Activated CD4-positive, alpha-beta memory T cell treated with anti-CD3 and anti-CD28 coated beads for 36 hours (primary cell): ENCODE measurements at regions not wholly inside any gene's neighbourhood (a gene's known extent, or its start where the extent isn't known, plus 50 kb on each side); places are given as distances from the start of the nearest gene placed in this dataset.

Experiments used
- CTCF ChIA-PET: fragments of 350-600 bp; sonication (Branson Sonifier 250); formaldehyde crosslinking; loops from one replicate; lab custom pipeline; 2021; ENCODE audit warnings: antibody characterized with exemption, inconsistent platforms; lab: Charles Lee
- POLR2A ChIA-PET: fragments of 350-600 bp; sonication (Branson Sonifier 250); formaldehyde crosslinking; loops from one replicate; lab custom pipeline; 2021; ENCODE audit warnings: antibody characterized with exemption; lab: Charles Lee
- DNase-seq: peaks from one replicate; pipeline ENCODE4 v3.0.0-alpha.2; 2020
- H3K27ac Mint-ChIP-seq: one replicate; pipeline ENCODE4 v1.8.0; 2021; ENCODE audit warnings: mixed read lengths
- H3K27me3 Mint-ChIP-seq: one replicate; pipeline ENCODE4 v1.8.0; 2021; ENCODE audit warnings: mixed read lengths
- H3K36me3 Mint-ChIP-seq: one replicate; pipeline ENCODE4 v1.8.0; 2021; ENCODE audit warnings: mixed read lengths
- H3K4me1 Mint-ChIP-seq: one replicate; pipeline ENCODE4 v1.8.0; 2021; ENCODE audit warnings: low read depth, mixed read lengths
- H3K4me3 Mint-ChIP-seq: one replicate; pipeline ENCODE4 v1.8.0; 2021; ENCODE audit warnings: mild to moderate bottlenecking, mixed read lengths
- H3K9me3 Mint-ChIP-seq: one replicate; pipeline ENCODE4 v1.8.0; 2021; ENCODE audit warnings: mixed read lengths
- intact Hi-C: fragments of 100-400 bp; cut with micrococcal nuclease; formaldehyde crosslinking; loops from one replicate; pipeline ENCODE4 v1.15.1; 2023

DNA sequence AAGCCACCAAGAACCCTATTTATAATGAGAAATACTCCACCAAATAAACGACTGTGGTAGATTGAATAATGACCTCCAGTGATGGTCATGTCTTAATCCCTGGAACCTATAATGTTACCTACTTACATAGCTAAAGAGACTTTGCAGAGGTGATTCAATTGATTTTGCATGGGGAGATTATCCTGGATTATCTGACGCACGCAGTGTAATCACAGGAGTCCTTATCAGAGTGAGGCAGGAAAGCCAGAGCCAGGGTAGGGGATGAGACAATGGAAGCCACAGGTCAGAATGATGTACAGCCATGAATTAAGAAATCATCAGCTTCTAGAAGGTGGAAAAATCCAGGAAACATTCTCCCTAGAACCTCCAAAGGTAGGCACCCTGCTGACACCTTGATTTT lies 286.4 kb upstream of the SP4 start:
- no peaks in the 10 kb centered on the region for H3K9me3 Mint-ChIP-seq
- DNase-seq: no peak
- CTCF ChIA-PET: no interaction called here
- H3K27ac Mint-ChIP-seq: no peak overlapping the region
- no peaks in the 10 kb centered on the region for H3K36me3 Mint-ChIP-seq
- peaks cover 5% of the 10 kb centered on the region for H3K27me3 Mint-ChIP-seq
- intact Hi-C loops: no loop called here
- H3K4me1 Mint-ChIP-seq: no peaks in the 10 kb centered on the region
- no peak overlapping the region for H3K4me3 Mint-ChIP-seq
- POLR2A ChIA-PET: no interaction called here

DNA sequence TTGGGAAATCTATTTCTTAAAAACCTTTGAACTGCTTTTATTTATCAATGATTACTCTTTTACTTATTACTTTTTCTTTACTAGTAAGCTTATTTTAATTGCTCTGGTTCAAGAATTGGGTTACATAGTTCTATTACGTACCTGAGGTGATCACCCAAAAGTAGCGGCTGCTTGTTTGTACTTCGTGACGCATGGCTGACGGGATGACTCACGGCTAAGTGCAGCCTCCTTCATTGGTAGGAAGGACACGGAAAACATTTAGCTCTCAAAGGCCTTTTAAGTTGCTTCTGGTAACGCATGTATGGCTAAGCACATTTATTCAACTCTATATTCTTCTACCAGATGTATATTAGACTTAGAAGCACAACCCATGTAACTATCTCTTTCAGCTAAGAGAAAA lies 285.8 kb upstream of the SP4 start:
- CTCF ChIA-PET: no interaction called here
- intact Hi-C loops: no loop called here
- H3K27me3 Mint-ChIP-seq: peaks cover 5% of the 10 kb centered on the region
- POLR2A ChIA-PET: no interaction called here
- H3K4me3 Mint-ChIP-seq: no peak overlapping the region
- no peaks in the 10 kb centered on the region for H3K9me3 Mint-ChIP-seq
- no peak for DNase-seq
- no peaks in the 10 kb centered on the region for H3K36me3 Mint-ChIP-seq
- H3K27ac Mint-ChIP-seq: no peak overlapping the region
- H3K4me1 Mint-ChIP-seq: no peaks in the 10 kb centered on the region

DNA sequence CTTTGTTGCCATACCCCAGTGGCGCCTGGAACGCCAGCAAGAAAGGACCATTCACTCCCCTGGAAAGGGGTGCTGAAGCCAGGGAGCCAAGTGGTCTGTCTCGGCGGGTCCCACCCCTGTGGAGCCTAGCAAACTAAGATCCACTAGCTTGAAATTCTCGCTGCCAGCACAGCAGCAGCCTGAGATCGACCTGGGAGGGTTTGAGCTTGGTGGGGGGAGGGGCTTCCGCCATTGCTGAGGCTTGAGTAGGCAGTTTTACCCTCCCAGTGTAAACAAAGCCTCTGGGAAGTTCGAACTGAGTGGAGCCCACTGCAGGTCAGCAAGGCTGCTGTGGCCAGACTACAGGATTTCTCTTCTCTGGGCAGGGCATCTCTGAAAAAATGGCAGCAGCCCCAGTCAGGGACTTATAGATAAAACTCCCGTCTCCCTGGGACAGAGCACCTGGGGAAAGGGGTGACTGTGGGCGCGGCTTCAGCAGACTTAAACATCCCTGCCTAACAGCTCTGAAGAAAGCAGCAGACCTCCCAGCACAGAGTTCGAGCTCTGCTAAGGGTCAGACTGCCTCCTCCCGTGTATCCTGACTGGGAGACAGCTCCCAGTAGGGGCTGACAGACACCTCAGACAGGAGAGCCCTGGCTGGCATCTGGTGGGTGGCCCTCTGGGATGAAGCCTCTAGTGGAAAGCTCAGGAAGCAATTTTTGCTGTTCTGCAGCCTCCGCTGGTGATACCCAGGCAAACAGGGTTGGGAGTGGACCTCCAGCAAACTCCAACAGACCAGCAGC lies 281.1 kb upstream of the SP4 start:
- Mint-ChIP-seq H3K9me3 (no peaks in the 10 kb centered on the region), H3K36me3 (no peaks in the 10 kb centered on the region), H3K4me3 (no peak overlapping the region), H3K4me1 (no peaks in the 10 kb centered on the region), H3K27ac (no peak overlapping the region), H3K27me3 (peaks cover 3% of the 10 kb centered on the region)
- ChIA-PET POLR2A (no interaction called here), CTCF (no interaction called here)
- intact Hi-C loops: no loop called here
- no peak for DNase-seq

DNA sequence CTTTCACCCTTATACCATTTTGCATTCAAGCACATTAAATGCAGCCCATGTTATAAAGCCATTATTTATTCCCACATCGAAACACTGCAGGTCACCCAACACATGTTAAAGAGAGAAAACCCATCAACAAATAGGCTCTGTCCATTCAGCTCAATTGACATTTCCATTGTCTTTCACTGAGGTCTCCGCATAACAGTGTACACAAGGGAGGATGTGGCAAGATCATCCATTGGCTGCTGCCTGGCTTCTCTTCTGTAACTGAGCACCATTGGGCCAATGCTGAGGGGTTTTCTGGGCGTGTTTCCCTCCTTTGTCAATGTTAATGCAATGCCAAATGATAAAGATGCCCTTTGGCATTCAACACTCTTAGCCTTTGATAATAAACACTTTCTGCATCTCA lies 278.1 kb upstream of the SP4 start:
- Mint-ChIP-seq H3K9me3 (no peaks in the 10 kb centered on the region), H3K4me1 (no peaks in the 10 kb centered on the region), H3K27me3 (peaks cover 6% of the 10 kb centered on the region), H3K36me3 (no peaks in the 10 kb centered on the region), H3K4me3 (no peak overlapping the region), H3K27ac (no peak overlapping the region)
- ChIA-PET CTCF (no interaction called here), POLR2A (no interaction called here)
- intact Hi-C loops: no loop called here
- DNase-seq: no peak

DNA sequence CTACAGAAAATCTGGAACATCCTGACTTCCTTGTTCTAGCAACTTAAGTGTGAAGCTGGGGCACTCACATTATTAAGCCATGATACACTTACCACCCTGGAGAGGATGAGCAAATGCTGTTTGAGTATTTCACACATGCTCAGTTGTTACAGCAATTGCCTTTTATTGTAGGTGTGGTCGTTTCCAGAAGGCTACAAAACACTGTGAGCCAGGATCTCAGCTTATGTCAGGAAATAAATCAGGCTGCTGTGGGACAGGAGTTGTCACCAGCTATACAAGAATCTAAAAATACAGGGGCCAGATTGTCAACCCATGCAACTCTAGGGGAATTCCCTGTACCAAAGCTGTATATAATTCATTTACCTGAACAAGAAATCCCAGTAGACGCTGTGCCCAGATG lies 273.3 kb upstream of the SP4 start:
- H3K36me3 Mint-ChIP-seq: no peaks in the 10 kb centered on the region
- peaks cover 3% of the 10 kb centered on the region for H3K27me3 Mint-ChIP-seq
- H3K9me3 Mint-ChIP-seq: no peaks in the 10 kb centered on the region
- no peak overlapping the region for H3K4me3 Mint-ChIP-seq
- ChIA-PET CTCF (no interaction called here), POLR2A (no interaction called here)
- no peaks in the 10 kb centered on the region for H3K4me1 Mint-ChIP-seq
- DNase-seq: no peak
- H3K27ac Mint-ChIP-seq: no peak overlapping the region
- intact Hi-C loops: no loop called here

DNA sequence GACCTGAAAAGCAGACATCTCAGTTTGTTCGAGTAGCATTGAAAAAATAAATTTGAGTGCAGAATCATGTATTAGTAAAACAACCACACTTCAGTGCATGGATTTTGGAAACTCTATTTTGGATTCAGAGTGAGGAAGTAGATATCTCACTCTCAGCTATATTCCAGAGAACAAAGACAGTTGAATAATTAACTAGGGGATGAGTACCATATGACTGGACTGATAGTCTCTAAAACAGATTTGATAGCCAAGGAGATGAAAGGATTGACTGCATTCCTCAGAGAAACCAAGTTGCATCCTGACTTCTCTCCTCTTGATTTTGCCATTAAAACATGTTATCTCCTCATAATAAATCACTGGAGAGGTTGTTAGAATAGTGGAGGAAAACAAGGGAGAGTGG lies 268.4 kb upstream of the SP4 start:
- ChIA-PET POLR2A (no interaction called here), CTCF (no interaction called here)
- Mint-ChIP-seq H3K4me1 (no peaks in the 10 kb centered on the region), H3K9me3 (no peaks in the 10 kb centered on the region), H3K27me3 (no peaks in the 10 kb centered on the region), H3K27ac (no peak overlapping the region), H3K36me3 (no peaks in the 10 kb centered on the region), H3K4me3 (no peak overlapping the region)
- DNase-seq: no peak
- intact Hi-C loops: no loop called here

DNA sequence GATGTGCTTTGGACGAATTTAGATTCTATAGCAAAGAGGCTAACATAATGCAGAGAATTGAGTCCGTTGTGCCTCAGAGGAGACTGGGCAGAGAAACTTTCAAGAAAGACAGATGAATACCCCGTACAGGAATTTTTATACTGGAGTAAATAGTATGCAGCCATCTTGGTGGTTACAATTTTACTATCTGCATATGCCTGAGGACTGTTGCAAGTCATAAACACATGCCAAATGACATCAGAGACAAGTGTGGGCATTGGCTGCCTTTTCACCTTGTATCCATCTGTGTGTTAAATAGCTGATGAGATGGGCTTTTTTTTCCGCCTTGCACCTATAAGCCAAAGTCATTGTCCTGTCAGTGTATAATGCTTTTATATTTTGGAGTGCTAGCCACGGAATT lies 267.5 kb upstream of the SP4 start:
- H3K27ac Mint-ChIP-seq: no peak overlapping the region
- H3K9me3 Mint-ChIP-seq: no peaks in the 10 kb centered on the region
- POLR2A ChIA-PET: no interaction called here
- no peak overlapping the region for H3K4me3 Mint-ChIP-seq
- intact Hi-C loops: no loop called here
- no peaks in the 10 kb centered on the region for H3K4me1 Mint-ChIP-seq
- H3K27me3 Mint-ChIP-seq: peaks cover 5% of the 10 kb centered on the region
- no peaks in the 10 kb centered on the region for H3K36me3 Mint-ChIP-seq
- no peak for DNase-seq
- CTCF ChIA-PET: no interaction called here

DNA sequence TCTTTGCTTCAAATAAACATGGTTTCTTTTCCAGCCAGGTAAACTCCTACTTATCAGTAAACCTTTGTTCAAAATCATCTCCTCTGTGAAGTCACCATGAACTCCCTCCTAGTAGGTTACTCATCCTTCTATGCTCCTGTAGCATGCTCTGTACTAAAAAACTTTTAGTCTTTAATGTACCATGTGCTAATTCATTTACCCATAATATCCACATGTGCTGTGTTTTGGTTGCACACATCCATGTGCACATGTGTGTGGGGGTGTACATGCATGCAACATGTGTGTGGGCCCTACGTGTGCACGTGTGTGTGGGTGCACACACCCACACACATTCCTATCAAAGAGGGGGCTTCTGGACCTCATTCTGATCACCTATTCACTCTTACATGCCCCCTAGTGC lies 259.9 kb upstream of the SP4 start:
- intact Hi-C loops: no loop called here
- no peak overlapping the region for H3K4me3 Mint-ChIP-seq
- no peak for DNase-seq
- CTCF ChIA-PET: no interaction called here
- no peaks in the 10 kb centered on the region for H3K9me3 Mint-ChIP-seq
- H3K27me3 Mint-ChIP-seq: peaks cover 17% of the 10 kb centered on the region
- no peaks in the 10 kb centered on the region for H3K36me3 Mint-ChIP-seq
- H3K4me1 Mint-ChIP-seq: peaks cover 4% of the 10 kb centered on the region
- H3K27ac Mint-ChIP-seq: no peak overlapping the region
- POLR2A ChIA-PET: no interaction called here

DNA sequence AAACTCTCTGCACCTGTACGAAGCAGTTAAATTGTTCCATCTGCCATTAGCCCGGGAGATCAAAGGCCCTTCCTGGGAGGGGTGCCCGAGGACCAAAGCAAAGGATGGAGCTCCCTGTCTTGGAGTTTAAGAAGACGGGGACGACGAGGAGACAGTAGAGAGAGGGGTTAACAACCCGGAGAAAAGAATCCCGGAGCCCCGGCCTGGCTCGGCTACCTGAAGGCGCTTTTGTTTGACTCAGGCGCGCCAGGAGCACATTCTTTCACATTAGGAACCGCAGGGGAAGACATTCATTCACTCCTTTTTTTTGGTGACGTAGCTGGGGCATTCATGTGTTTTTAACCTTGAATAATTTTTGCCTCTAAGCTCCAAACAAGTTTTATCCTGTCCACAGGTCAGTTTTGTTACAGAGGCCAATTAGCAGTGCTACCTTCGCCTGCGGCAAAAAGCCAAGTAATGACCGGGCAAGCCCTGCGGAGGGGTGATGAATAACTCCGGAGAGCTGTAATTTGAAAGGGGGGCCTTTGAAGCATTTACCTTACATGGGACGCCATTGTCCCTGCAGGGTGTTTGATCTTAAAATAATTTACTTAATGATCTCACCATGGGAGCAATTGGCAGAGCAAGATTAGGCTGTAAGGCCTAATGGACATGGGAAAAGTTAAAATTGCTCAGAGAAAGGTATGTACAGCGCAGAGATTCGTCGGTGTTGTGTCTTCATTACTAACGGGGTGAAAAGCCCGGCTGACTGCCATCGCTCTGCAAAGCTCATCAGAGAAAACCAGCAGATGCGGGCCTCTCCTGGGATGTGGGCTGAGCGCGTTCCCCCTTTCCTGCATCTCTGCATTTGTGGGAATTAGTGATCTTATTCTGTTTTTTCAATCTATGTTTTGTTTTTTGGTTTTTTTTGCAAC lies 258.0 kb upstream of the SP4 start:
- Mint-ChIP-seq H3K9me3 (no peaks in the 10 kb centered on the region), H3K27ac (no peak overlapping the region), H3K4me1 (peaks cover 4% of the 10 kb centered on the region), H3K4me3 (no peak overlapping the region), H3K36me3 (no peaks in the 10 kb centered on the region), H3K27me3 (peaks cover 19% of the 10 kb centered on the region)
- intact Hi-C loops: no loop called here
- ChIA-PET CTCF (no interaction called here), POLR2A (no interaction called here)
- DNase-seq: no peak

DNA sequence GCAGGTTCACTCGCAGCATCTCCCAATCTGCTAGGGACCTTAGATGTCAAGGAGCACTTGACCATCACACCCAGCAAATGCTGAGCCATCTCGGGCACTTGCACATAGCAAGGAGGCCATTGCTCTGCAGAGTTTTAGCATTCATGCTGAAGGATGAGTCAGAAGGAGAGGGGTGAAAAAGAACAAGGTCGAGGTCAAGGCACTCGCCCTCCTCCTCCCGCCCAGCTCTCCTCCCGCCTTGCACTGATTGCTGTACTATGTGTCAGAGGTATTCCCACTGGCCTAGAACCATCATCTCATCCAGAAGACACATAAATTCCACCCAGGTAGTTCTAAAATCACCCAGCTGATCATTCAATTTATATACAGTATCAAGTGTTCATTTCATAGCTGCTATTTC lies 255.1 kb upstream of the SP4 start:
- POLR2A ChIA-PET: no interaction called here
- Mint-ChIP-seq H3K36me3 (no peaks in the 10 kb centered on the region), H3K4me1 (peaks cover 4% of the 10 kb centered on the region), H3K9me3 (no peaks in the 10 kb centered on the region), H3K27ac (no peak overlapping the region), H3K4me3 (no peak overlapping the region), H3K27me3 (peaks cover 13% of the 10 kb centered on the region)
- CTCF ChIA-PET: no interaction called here
- DNase-seq: no peak
- intact Hi-C loops: no loop called here

DNA sequence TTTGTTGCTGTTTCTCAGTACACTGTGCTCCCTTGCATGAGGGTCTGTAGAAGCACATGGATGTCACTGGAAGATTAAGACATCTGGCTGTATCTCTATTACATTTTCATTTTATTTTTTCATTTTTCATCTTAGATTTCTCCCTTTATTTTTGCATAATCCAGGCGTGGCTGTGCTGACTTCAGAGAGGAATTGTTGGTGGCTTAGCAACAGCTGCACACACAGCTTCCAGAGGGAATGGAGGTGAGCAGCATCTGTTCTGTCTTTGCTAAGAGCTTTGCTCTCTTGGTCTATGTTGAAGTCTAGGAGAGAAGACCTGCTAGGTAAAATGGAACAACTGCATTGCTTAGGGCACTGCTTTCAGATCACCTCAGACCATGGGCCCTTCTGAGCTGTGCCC lies 254.4 kb upstream of the SP4 start:
- Mint-ChIP-seq H3K9me3 (no peaks in the 10 kb centered on the region), H3K27ac (no peak overlapping the region), H3K4me1 (peaks cover 4% of the 10 kb centered on the region), H3K27me3 (peaks cover 13% of the 10 kb centered on the region), H3K36me3 (no peaks in the 10 kb centered on the region), H3K4me3 (no peak overlapping the region)
- no peak for DNase-seq
- POLR2A ChIA-PET: no interaction called here
- CTCF ChIA-PET: no interaction called here
- intact Hi-C loops: no loop called here

DNA sequence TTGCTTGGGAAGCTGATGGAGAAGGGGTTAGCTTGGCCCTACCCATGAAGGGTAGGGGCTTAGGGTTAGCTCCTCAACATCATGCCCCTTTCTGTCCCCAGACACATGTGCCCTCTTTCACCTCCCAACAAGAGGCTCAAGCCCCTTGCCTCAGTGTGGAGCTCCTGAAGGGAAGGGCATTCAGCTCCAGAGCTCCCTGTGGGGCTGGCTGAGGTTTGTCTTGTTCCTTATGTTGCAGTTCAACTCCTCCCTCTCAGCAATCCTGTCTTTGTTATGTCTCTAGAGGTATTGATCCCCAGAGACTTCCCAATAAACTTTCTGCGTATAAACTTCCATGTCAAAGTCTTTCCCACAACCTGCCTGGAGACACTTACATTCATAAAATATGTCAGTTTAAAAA lies 252.2 kb upstream of the SP4 start:
- POLR2A ChIA-PET: no interaction called here
- no peaks in the 10 kb centered on the region for H3K4me1 Mint-ChIP-seq
- no peak for DNase-seq
- no peaks in the 10 kb centered on the region for H3K9me3 Mint-ChIP-seq
- CTCF ChIA-PET: no interaction called here
- no peaks in the 10 kb centered on the region for H3K36me3 Mint-ChIP-seq
- H3K27me3 Mint-ChIP-seq: peaks cover 4% of the 10 kb centered on the region
- H3K27ac Mint-ChIP-seq: no peak overlapping the region
- intact Hi-C loops: no loop called here
- no peak overlapping the region for H3K4me3 Mint-ChIP-seq
